Right lobe of liver (tissue), 6 donors: ENCODE measurements at regions not wholly inside any gene's neighbourhood (a gene's known extent, or its start where the extent isn't known, plus 50 kb on each side); places are given as distances from the start of the nearest gene placed in this dataset.

ENCODE experiments used
- ATAC-seq, 4 donors: fragments of 200-7000 bp; cut with Tn5 transposase; one replicate each; pipeline ENCODE4 v1.9.1; 2020; ENCODE audit warnings: mild to moderate bottlenecking in 4 of 4, moderate library complexity in 4 of 4
- DNase-seq, 3 donors: peaks; one replicate each; pipeline ENCODE4 v3.0.0-alpha.2; 2020
- H3K27ac ChIP-seq, 3 donors: fragments of 200-600 bp; one replicate each; pipeline ENCODE4 v1.8.0; 2022
- H3K27me3 ChIP-seq, 2 donors: fragments of 200-600 bp; one replicate each; pipeline ENCODE4 v1.8.0; 2022
- H3K36me3 ChIP-seq, 4 donors: fragments of 200-600 bp; sonication (generic) in 1 of 4; one replicate each; pipeline versions ENCODE4 v1.5.1 to v1.8.0; 2017 to 2022; ENCODE audit warnings: control low read depth in 1 of 4
- H3K4me1 ChIP-seq, 4 donors: fragments of 200-600 bp; sonication (generic) in 1 of 4; one replicate each; pipeline versions ENCODE4 v1.5.1 to v1.8.0; 2017 to 2022; ENCODE audit warnings: control low read depth in 1 of 4
- H3K4me3 ChIP-seq, 3 donors: fragments of 200-600 bp; one replicate each; pipeline ENCODE4 v1.8.0; 2022
- H3K9me3 ChIP-seq, 4 donors: fragments of 200-600 bp; sonication (generic) in 1 of 4; one replicate each; pipeline versions ENCODE4 v1.5.1 to v1.8.0; 2017 to 2022; ENCODE audit warnings: control low read depth in 1 of 4
- CTCF ChIP-seq, 4 donors: fragments of 200-600 bp in 3 of 4; fragments of 450-650 bp in 1 of 4; IDR thresholded peaks; one replicate each; pipeline versions ENCODE4 v1.5.1 to v1.8.0; 2016 to 2022; ENCODE audit warnings: antibody characterized with exemption in 4 of 4, mild to moderate bottlenecking in 2 of 4
- POLR2A ChIP-seq: fragments of 450-650 bp; IDR thresholded peaks from one replicate; pipeline ENCODE4 v1.6.1; 2017; ENCODE audit warnings: antibody characterized with exemption, mild to moderate bottlenecking
- WGBS: methylation state at CpG from one replicate; pipeline ENCODE4 v1.1.6; 2018; ENCODE audit warnings: low coverage, low lambda C conversion rate; ENCODE audit not compliant: insufficient coverage; ENCODE audit errors: missing lambda C conversion rate; 5-methylcytosine and 5-hydroxymethylcytosine counted together
- intact Hi-C, 2 donors: fragments of 100-400 bp; cut with DNase I; formaldehyde crosslinking; loops; one replicate each; pipeline versions ENCODE4 v1.11.2 to v1.14.1; 2022
- donor health status: DM: no; HTN: yes; CAD: no.
- donor health status: DM: no; HTN: no; CAD: no.
- donor health status: DM: no; HTN: no; CAD: no.
- donor health status: DM: no; HTN: yes; CAD: no.
- donor health status: DM: no; HTN: yes; CAD: no.

GRCh38 chr2:208984376-208985090 lies 439.3 kb upstream of the MAP2 start:
- DNase-seq (no peak), ATAC-seq (peak in 1 of 4 donors; percentile 14)
- TF ChIP-seq CTCF (IDR thresholded peaks at IDR 0.05) (no peak), POLR2A (no peak)
- intact Hi-C loops: no loop called here
- Histone ChIP-seq H3K9me3 (no peaks in the 10 kb centered on the region), H3K27me3 (no peaks in the 10 kb centered on the region), H3K4me3 (no peak overlapping the region), H3K36me3 (no peaks in the 10 kb centered on the region), H3K27ac (no peak overlapping the region), H3K4me1 (no peaks in the 10 kb centered on the region)
- 39% methylated on average over 5 of the region's 6 CpGs for WGBS

GRCh38 chr2:208985644-208986043 lies 438.2 kb upstream of the MAP2 start:
- no peak overlapping the region for H3K27ac ChIP-seq
- H3K4me3 ChIP-seq: no peak overlapping the region
- DNase-seq (no peak), ATAC-seq (no peak)
- H3K4me1 ChIP-seq: no peaks in the 10 kb centered on the region
- H3K9me3 ChIP-seq: no peaks in the 10 kb centered on the region
- 8% methylated on average over 5 of the region's 5 CpGs for WGBS
- H3K36me3 ChIP-seq: no peaks in the 10 kb centered on the region
- TF ChIP-seq CTCF (IDR thresholded peaks at IDR 0.05): no peak
- TF ChIP-seq POLR2A: no peak
- intact Hi-C loops: no loop called here
- no peaks in the 10 kb centered on the region for H3K27me3 ChIP-seq

GRCh38 chr2:208990716-208991115 lies 433.1 kb upstream of the MAP2 start:
- H3K4me3 ChIP-seq: no peak overlapping the region
- TF ChIP-seq CTCF (IDR thresholded peaks at IDR 0.05) (no peak), POLR2A (no peak)
- no peak for DNase-seq
- no peaks in the 10 kb centered on the region for H3K27me3 ChIP-seq
- intact Hi-C loops: no loop called here
- H3K27ac ChIP-seq: no peak overlapping the region
- ATAC-seq: no peak
- no peaks in the 10 kb centered on the region for H3K9me3 ChIP-seq
- no peaks in the 10 kb centered on the region for H3K36me3 ChIP-seq
- H3K4me1 ChIP-seq: no peaks in the 10 kb centered on the region
- WGBS: 52% methylated on average over 2 of the region's 3 CpGs

- intact Hi-C loops: no loop called here
- no peak overlapping the region for H3K4me3 ChIP-seq
- TF ChIP-seq CTCF (IDR thresholded peaks at IDR 0.05) (no peak), POLR2A (no peak)
- WGBS: 33% methylated on average over 2 of the region's 2 CpGs
- ATAC-seq: no peak
- no peaks in the 10 kb centered on the region for H3K27me3 ChIP-seq
- no peaks in the 10 kb centered on the region for H3K36me3 ChIP-seq
- DNase-seq: no peak
- H3K27ac ChIP-seq: no peak overlapping the region
- H3K9me3 ChIP-seq: no peaks in the 10 kb centered on the region
- H3K4me1 ChIP-seq: no peaks in the 10 kb centered on the region
Observed at GRCh38 chr2:208999911-209000310, 423.9 kb upstream of the MAP2 start.

DNA sequence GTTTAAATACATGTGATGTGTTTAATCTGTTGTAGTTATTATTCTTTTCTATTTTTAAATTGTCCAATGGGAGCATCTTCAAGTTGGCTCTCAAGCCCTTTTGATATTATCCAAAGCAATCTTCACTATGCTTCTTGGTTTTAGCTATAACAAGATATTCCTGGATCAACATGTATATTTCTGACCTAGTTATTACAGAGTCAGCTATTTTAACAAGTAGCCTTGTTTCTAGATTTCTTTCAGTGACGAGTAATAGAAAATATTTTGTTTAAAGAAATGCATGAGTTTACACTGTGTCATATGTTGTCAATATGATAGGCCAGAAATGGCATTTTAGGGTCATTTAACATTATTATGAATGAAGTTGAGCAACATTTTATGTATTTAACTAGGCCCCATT lies 421.8 kb upstream of the MAP2 start:
- DNase-seq: no peak
- WGBS: 33% methylated on average over 1 of the region's 1 CpG
- no peaks in the 10 kb centered on the region for H3K9me3 ChIP-seq
- intact Hi-C loops: no loop called here
- no peaks in the 10 kb centered on the region for H3K4me1 ChIP-seq
- H3K27ac ChIP-seq: no peak overlapping the region
- H3K4me3 ChIP-seq: no peak overlapping the region
- TF ChIP-seq POLR2A: no peak
- TF ChIP-seq CTCF (IDR thresholded peaks at IDR 0.05): no peak
- H3K27me3 ChIP-seq: no peaks in the 10 kb centered on the region
- no peak for ATAC-seq
- no peaks in the 10 kb centered on the region for H3K36me3 ChIP-seq
